K562 (cell line): ENCODE measurements at regions not wholly inside any gene's neighbourhood (a gene's known extent, or its start where the extent isn't known, plus 50 kb on each side); places are given as distances from the start of the nearest gene placed in this dataset.

Source experiments
- CEBPZ ChIP-seq: fragments of 150-350 bp; IDR thresholded peaks from 2 replicates; pipeline ENCODE4 v1.6.1; 2014; ENCODE audit warnings: low read depth, mild to moderate bottlenecking, low read length, borderline replicate concordance
- FOS ChIP-seq: IDR thresholded peaks from 3 replicates; pipeline ENCODE4 v1.6.1; 2011; ENCODE audit not compliant: insufficient read length; ENCODE audit errors: extremely low read depth
- GABPB2 ChIP-seq: fragments of 250-450 bp; sonication (Bioruptor Pico); conservative IDR thresholded peaks from 2 replicates; pipeline ENCODE4 v1.5.1; 2021; ENCODE audit warnings: mild to moderate bottlenecking
- PHTF2 ChIP-seq: fragments of 250-450 bp; sonication (Bioruptor Pico); IDR thresholded peaks from 2 replicates; pipeline ENCODE4 v1.5.0; 2021; ENCODE audit warnings: mild to moderate bottlenecking
- TGIF2 ChIP-seq: sonication (generic); formaldehyde crosslinking; IDR thresholded peaks from 2 replicates; pipeline ENCODE4 v1.8.1; 2022; ENCODE audit warnings: mild to moderate bottlenecking, missing genetic modification reagents, moderate library complexity
- THAP7 ChIP-seq: fragments of 250-450 bp; sonication (Bioruptor Pico); IDR thresholded peaks from 2 replicates; pipeline ENCODE4 v1.5.0; 2021
- U2AF2 ChIP-seq: fragments of 200-400 bp; formaldehyde crosslinking; optimal IDR thresholded peaks from 2 replicates; pipeline ENCODE3; 2017; ENCODE audit warnings: low read depth, mild to moderate bottlenecking, low read length
- VEZF1 ChIP-seq: fragments of 200-800 bp; sonication (Bioruptor generic); IDR thresholded peaks from 2 replicates; pipeline ENCODE4 v1.6.1; 2017; ENCODE audit warnings: missing genetic modification characterization, missing compliant biosample characterization
- ZNF23 ChIP-seq: fragments of 250-450 bp; sonication (Bioruptor Pico); IDR thresholded peaks from 2 replicates; pipeline ENCODE4 v1.4.0; 2020; ENCODE audit warnings: mild to moderate bottlenecking
- ZNF551 ChIP-seq: fragments of 250-450 bp; sonication (Bioruptor Pico); IDR thresholded peaks from 2 replicates; pipeline ENCODE4 v1.5.0; 2021; ENCODE audit warnings: mild to moderate bottlenecking, moderate library complexity
- TF ChIP-seq, protein P1 (sequence below): fragments of 250-450 bp; sonication (Bioruptor Pico); IDR thresholded peaks from 2 replicates; pipeline ENCODE4 v1.8.0; 2022; ENCODE audit warnings: moderate library complexity, mild to moderate bottlenecking, inconsistent platforms
- TF ChIP-seq, protein P2 (sequence below): fragments of 200-800 bp; sonication (Bioruptor generic); IDR thresholded peaks from 2 replicates; pipeline ENCODE4 v1.6.1; 2016; ENCODE audit warnings: missing genetic modification characterization, missing compliant biosample characterization

- TF ChIP-seq CEBPZ = no peak
- TF ChIP-seq, protein P1, sequence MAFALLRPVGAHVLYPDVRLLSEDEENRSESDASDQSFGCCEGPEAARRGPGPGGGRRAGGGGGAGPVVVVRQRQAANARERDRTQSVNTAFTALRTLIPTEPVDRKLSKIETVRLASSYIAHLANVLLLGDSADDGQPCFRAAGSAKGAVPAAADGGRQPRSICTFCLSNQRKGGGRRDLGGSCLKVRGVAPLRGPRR (CRISPR knock-in tag) = 0 out of 2 replicates have a peak, but pooled peaks have one; percentile 54
- TF ChIP-seq, protein P2, sequence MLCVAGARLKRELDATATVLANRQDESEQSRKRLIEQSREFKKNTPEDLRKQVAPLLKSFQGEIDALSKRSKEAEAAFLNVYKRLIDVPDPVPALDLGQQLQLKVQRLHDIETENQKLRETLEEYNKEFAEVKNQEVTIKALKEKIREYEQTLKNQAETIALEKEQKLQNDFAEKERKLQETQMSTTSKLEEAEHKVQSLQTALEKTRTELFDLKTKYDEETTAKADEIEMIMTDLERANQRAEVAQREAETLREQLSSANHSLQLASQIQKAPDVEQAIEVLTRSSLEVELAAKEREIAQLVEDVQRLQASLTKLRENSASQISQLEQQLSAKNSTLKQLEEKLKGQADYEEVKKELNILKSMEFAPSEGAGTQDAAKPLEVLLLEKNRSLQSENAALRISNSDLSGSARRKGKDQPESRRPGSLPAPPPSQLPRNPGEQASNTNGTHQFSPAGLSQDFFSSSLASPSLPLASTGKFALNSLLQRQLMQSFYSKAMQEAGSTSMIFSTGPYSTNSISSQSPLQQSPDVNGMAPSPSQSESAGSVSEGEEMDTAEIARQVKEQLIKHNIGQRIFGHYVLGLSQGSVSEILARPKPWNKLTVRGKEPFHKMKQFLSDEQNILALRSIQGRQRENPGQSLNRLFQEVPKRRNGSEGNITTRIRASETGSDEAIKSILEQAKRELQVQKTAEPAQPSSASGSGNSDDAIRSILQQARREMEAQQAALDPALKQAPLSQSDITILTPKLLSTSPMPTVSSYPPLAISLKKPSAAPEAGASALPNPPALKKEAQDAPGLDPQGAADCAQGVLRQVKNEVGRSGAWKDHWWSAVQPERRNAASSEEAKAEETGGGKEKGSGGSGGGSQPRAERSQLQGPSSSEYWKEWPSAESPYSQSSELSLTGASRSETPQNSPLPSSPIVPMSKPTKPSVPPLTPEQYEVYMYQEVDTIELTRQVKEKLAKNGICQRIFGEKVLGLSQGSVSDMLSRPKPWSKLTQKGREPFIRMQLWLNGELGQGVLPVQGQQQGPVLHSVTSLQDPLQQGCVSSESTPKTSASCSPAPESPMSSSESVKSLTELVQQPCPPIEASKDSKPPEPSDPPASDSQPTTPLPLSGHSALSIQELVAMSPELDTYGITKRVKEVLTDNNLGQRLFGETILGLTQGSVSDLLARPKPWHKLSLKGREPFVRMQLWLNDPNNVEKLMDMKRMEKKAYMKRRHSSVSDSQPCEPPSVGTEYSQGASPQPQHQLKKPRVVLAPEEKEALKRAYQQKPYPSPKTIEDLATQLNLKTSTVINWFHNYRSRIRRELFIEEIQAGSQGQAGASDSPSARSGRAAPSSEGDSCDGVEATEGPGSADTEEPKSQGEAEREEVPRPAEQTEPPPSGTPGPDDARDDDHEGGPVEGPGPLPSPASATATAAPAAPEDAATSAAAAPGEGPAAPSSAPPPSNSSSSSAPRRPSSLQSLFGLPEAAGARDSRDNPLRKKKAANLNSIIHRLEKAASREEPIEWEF (CRISPR knock-in tag) = peak; percentile 92
- TF ChIP-seq TGIF2 (CRISPR knock-in tag) = no peak
- no peak for TF ChIP-seq U2AF2
- no peak for TF ChIP-seq THAP7
- peak; percentile 99 for TF ChIP-seq VEZF1 (CRISPR knock-in tag)
- TF ChIP-seq GABPB2 (CRISPR knock-in tag) = no peak
- TF ChIP-seq ZNF23 (CRISPR knock-in tag) = peak; percentile 75; the same call in 1 of the 2 replicates
- no peak for TF ChIP-seq ZNF551 (CRISPR knock-in tag)
- TF ChIP-seq PHTF2 = no peak
- no peak for TF ChIP-seq FOS
Observed at GRCh38 chr2:42927334-42928160, 135.2 kb upstream of the HAAO start (continued).
